Left ventricle myocardium inferior (tissue), 1 donor: ENCODE measurements at regions not wholly inside any gene's neighbourhood (a gene's known extent, or its start where the extent isn't known, plus 50 kb on each side); places are given as distances from the start of the nearest gene placed in this dataset.

Experiments
- DNase-seq: peaks from one replicate; pipeline ENCODE4 v3.0.0-alpha.2; 2020
- H3K27ac ChIP-seq: fragments of 200-600 bp; replicated peaks from 2 replicates; pipeline ENCODE4 v1.8.0; 2021
- H3K27me3 ChIP-seq: fragments of 200-600 bp; 2 replicates; pipeline ENCODE4 v1.8.0; 2021; ENCODE audit warnings: low read depth
- H3K36me3 ChIP-seq: fragments of 200-600 bp; 2 replicates; pipeline ENCODE4 v1.8.0; 2021
- H3K4me1 ChIP-seq: fragments of 200-600 bp; 2 replicates; pipeline ENCODE4 v1.8.0; 2021
- H3K4me3 ChIP-seq: fragments of 200-600 bp; 2 replicates; pipeline ENCODE4 v1.8.0; 2021; ENCODE audit warnings: mild to moderate bottlenecking, moderate library complexity
- H3K9me3 ChIP-seq: fragments of 200-600 bp; replicated peaks from 2 replicates; pipeline ENCODE4 v1.8.0; 2021
- intact Hi-C: fragments of 100-400 bp; cut with micrococcal nuclease; formaldehyde crosslinking; loops from one replicate; pipeline ENCODE4 v1.11.0; 2022
- TF ChIP-seq, protein P1 (sequence below): fragments of 200-600 bp; IDR thresholded peaks from 2 replicates; pipeline ENCODE4 v1.8.0; 2021; ENCODE audit warnings: antibody characterized with exemption, mild to moderate bottlenecking, borderline replicate concordance
- donor health status: DM: no; HTN: yes; CAD: no; lungs with severe emphysema.

GRCh38 chrX:14084466-14084865, 54.8 kb upstream of the GEMIN8 start:
- H3K4me3 ChIP-seq, result no peak overlapping the region
- TF ChIP-seq, protein P1, sequence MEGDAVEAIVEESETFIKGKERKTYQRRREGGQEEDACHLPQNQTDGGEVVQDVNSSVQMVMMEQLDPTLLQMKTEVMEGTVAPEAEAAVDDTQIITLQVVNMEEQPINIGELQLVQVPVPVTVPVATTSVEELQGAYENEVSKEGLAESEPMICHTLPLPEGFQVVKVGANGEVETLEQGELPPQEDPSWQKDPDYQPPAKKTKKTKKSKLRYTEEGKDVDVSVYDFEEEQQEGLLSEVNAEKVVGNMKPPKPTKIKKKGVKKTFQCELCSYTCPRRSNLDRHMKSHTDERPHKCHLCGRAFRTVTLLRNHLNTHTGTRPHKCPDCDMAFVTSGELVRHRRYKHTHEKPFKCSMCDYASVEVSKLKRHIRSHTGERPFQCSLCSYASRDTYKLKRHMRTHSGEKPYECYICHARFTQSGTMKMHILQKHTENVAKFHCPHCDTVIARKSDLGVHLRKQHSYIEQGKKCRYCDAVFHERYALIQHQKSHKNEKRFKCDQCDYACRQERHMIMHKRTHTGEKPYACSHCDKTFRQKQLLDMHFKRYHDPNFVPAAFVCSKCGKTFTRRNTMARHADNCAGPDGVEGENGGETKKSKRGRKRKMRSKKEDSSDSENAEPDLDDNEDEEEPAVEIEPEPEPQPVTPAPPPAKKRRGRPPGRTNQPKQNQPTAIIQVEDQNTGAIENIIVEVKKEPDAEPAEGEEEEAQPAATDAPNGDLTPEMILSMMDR, result no peak
- no peaks in the 10 kb centered on the region for H3K36me3 ChIP-seq
- DNase-seq, result no peak
- intact Hi-C loops, result no loop called here
- no peaks in the 10 kb centered on the region for H3K9me3 ChIP-seq
- H3K27ac ChIP-seq, result no peak overlapping the region
- no peaks in the 10 kb centered on the region for H3K27me3 ChIP-seq
- no peaks in the 10 kb centered on the region for H3K4me1 ChIP-seq

DNA sequence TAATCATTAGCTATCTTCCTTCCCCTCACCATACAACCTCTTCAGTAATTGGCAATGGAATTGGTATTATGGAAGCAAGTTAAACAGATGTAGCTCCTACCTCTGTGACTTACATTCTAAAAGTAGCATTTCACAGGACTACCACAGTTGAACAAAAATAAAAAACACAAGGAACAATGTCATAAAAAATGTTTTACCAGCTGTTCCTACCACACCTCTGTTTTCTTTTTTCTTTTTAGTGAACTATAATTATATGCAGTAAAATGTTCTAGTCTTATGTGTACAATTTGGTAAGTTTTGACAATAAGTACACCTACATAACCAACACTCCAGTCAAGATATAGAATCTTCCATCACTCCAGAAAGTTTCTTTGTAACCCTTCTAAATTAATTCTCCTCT, 54.1 kb upstream of the GEMIN8 start:
- TF ChIP-seq, protein P1, result no peak
- H3K27ac ChIP-seq, result no peak overlapping the region
- H3K9me3 ChIP-seq, result no peaks in the 10 kb centered on the region
- no peaks in the 10 kb centered on the region for H3K27me3 ChIP-seq
- no peak for DNase-seq
- no peaks in the 10 kb centered on the region for H3K4me1 ChIP-seq
- H3K4me3 ChIP-seq, result no peak overlapping the region
- no peaks in the 10 kb centered on the region for H3K36me3 ChIP-seq
- intact Hi-C loops, result no loop called here

GRCh38 chrX:14079891-14080430, 50.3 kb upstream of the GEMIN8 start:
- no peaks in the 10 kb centered on the region for H3K36me3 ChIP-seq
- intact Hi-C loops, result no loop called here
- DNase-seq, result no peak
- H3K4me3 ChIP-seq, result no peak overlapping the region
- TF ChIP-seq, protein P1, result no peak
- H3K4me1 ChIP-seq, result no peaks in the 10 kb centered on the region
- H3K27me3 ChIP-seq, result no peaks in the 10 kb centered on the region
- H3K9me3 ChIP-seq, result no peaks in the 10 kb centered on the region
- H3K27ac ChIP-seq, result no peak overlapping the region
